ENCODE measurements at regions not wholly inside any gene's neighbourhood (a gene's known extent, or its start where the extent isn't known, plus 50 kb on each side); places are given as distances from the start of the nearest gene placed in this dataset.

- DNase-seq (ENCODE audit: low read depth, low spot score): no peak
Measured at GRCh38 chr5:74382123-74382855, 258.2 kb downstream of the ENC1 start.

GRCh38 chr5:74380193-74380592, 260.3 kb downstream of the ENC1 start:
- no peak for DNase-seq (ENCODE audit: low read depth, low spot score)

- DNase-seq (ENCODE audit: low read depth, low spot score): no peak
Measured at GRCh38 chr5:74378464-74378863, 262.1 kb downstream of the ENC1 start.

DNA sequence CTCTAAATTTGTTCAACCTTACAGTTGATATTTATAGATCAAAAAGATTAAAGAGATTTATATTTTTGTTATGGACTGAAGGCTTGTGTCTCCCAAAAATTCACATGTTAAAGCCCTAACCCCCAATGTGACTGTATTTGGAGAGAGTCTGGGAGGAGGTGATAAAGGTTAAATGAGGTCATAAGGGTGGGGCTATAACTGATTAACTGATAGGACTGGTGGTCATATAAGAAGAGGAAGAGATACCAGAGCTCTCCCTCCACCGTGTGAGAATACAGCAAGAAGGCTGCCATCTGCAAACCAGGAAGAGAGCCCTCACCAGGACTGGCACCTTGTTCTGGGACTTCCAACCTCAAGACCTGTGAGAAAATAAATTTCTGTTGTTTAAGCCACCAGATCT, 264.3 kb downstream of the ENC1 start:
- no peak for DNase-seq (ENCODE audit: low read depth, low spot score)

DNA sequence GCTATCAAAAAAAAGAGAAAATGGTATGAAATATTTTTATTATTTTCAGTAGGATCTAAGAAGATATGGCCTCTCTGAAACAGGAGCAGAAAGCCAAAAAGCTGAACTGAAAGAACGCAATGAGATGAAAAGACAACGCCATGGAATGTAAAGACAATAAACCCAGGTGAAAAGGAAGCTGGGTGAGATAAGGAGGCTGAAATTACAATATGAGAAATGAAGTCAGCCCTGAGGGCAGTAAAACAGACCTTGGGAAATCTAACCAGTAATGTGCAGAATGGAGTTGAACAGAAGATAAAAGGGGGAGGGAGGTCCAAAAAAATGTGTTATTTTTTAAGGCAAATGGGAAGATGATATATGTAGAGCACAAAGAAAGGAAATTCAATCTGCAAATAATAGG, 265.3 kb downstream of the ENC1 start:
- DNase-seq (ENCODE audit: low read depth, low spot score): no peak

GRCh38 chr5:74374656-74375055, 265.9 kb downstream of the ENC1 start:
- no peak for DNase-seq (ENCODE audit: low read depth, low spot score)

DNA sequence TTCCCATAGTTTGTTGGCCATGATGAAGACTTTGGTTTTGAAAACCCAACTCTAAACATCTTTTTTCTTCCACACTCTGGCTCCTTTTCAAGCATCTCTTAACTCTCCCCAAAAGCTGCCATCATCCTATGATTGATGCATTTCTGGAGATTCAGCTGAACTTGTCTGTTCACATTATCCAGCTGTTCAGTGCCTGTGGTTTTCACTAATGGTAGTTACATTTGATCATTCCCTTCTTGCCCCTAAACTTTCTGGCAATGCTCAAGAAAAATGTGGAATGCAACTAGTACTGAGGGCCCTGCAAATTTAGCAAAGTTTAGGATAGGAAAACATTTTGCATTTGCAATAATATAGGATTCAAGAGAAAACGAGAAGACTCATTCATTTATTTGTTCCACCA, 267.5 kb downstream of the ENC1 start:
- no peak for DNase-seq (ENCODE audit: low read depth, low spot score)

- DNase-seq (ENCODE audit: low read depth, low spot score): no peak
Measured at GRCh38 chr5:74372502-74373064, 267.9 kb downstream of the ENC1 start.

DNA sequence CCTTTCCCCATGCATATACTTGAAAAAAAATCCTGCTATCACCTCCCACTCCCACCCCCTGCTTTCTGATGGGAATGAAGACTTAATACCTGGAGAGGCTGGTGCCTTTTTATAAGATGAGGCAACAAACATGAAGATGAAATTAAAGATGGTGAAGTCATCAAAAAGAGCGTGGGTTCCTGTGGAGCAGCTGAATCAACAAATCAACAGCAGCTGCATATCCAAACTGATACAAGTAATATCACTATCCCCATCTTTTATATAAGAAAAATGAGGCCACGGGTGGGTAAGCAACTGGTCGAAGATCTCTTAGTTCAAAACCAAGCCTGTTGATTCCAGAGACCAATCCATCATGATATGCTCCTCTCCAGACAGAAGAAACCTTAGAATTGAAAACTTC, 268.5 kb downstream of the ENC1 start:
- no peak for DNase-seq (ENCODE audit: low read depth, low spot score)

- no peak for DNase-seq (ENCODE audit: low read depth, low spot score)
Measured at GRCh38 chr5:74371621-74372020, 268.9 kb downstream of the ENC1 start.

GRCh38 chr5:74370168-74370567, 270.4 kb downstream of the ENC1 start:
- DNase-seq (ENCODE audit: low read depth, low spot score): no peak

GRCh38 chr5:74369173-74369572, 271.4 kb downstream of the ENC1 start:
- DNase-seq (ENCODE audit: low read depth, low spot score): no peak

GRCh38 chr5:74367934-74368333, 272.6 kb downstream of the ENC1 start:
- no peak for DNase-seq (ENCODE audit: low read depth, low spot score)

DNA sequence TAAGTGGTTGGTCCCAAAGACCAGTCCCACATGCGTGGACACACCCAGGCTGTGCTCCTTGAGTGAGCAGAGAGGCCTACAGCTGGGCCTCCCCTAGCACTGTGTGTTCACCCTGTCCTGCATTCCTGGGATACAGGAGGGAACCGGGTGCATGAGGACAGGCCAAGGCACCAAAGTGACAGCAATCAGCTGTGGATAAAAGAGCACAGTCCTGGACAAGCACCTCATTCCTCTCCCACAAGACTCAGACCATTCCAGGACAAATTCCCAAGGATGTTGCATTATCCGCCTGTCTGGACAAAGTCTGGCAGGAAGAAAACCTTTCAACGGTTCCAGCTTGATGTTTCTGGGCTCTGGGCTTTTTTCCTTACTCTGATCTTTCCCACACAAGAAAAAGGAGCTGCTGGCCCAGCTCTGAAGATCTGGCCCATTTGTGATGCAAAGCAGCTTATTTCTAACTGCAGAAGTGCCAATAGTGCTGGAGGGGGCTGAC, 273.2 kb downstream of the ENC1 start:
- no peak for DNase-seq (ENCODE audit: low read depth, low spot score)

- no peak for DNase-seq (ENCODE audit: low read depth, low spot score)
Measured at GRCh38 chr5:74365723-74366122, 274.8 kb downstream of the ENC1 start.

- DNase-seq (ENCODE audit: low read depth, low spot score): no peak
Measured at GRCh38 chr5:74364507-74364906, 276.0 kb downstream of the ENC1 start.

DNA sequence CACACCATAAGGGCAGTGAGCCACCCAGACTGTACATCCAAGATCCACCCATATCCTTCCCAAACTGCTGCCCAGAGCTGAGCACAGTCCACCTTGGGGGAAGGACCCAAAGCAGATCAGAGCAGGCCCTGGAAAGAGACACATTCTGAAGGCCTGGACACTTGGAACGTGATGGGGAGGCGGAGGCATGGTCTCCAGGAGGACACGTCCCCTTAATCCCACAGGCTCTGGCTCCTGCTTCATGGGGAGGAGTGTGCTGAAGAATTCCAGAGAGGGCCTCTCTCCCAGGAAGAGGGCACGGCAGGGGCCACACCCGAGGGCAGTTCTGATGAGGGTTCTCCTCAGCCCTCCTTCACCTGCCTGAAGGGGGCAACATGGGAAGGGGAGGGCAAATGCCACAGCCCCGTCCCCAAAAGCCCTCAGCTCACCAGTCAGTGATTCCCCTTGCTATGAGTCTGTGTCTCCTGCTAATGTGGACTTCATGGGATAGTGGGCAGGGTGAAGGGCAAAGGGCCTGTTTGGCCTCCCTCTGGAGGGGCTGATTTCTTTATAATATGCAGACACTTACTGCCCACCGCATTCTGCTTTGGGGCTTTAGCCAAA, 276.8 kb downstream of the ENC1 start:
- no peak for DNase-seq (ENCODE audit: low read depth, low spot score)

GRCh38 chr5:74361406-74362358, 278.8 kb downstream of the ENC1 start:
- DNase-seq (ENCODE audit: low read depth, low spot score): no peak

GRCh38 chr5:74360535-74361210, 279.9 kb downstream of the ENC1 start:
- no peak for DNase-seq (ENCODE audit: low read depth, low spot score)

DNA sequence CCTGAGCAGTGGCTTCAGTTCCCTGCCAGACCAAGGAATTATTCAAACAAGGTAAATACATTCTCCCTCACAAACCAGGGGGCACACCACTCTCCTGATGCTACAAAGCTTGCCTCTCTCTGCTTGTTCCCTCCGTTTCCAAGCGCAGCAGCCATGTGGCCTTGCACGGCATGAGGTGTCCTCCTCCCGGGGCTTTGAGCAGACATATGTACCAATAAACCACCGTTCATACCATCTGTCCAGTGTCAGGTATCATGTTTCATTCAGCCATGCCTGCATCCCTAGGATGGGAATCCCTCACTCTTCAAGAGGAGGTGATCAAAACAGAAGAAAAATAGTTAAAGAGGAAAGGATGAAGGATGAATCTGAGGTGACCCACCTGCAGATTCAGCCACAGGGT, 282.7 kb downstream of the ENC1 start:
- DNase-seq (ENCODE audit: low read depth, low spot score): no peak

GRCh38 chr5:74356009-74356695, 284.4 kb downstream of the ENC1 start:
- no peak for DNase-seq (ENCODE audit: low read depth, low spot score)

All from smooth muscle cell of the brain vasculature (primary cell).